SH-SY5Y (cell line): ENCODE measurements at regions not wholly inside any gene's neighbourhood (a gene's known extent, or its start where the extent isn't known, plus 50 kb on each side); places are given as distances from the start of the nearest gene placed in this dataset.

ENCODE experiments used
- GATA2 ChIP-seq: IDR thresholded peaks from 2 replicates; pipeline ENCODE4 v1.6.1; 2011; ENCODE audit warnings: mild to moderate bottlenecking, low read depth, low read length
- GATA3 ChIP-seq: IDR thresholded peaks from 2 replicates; pipeline ENCODE4 v1.6.1; 2011; ENCODE audit warnings: low read depth, mild to moderate bottlenecking, low read length, moderate library complexity

DNA sequence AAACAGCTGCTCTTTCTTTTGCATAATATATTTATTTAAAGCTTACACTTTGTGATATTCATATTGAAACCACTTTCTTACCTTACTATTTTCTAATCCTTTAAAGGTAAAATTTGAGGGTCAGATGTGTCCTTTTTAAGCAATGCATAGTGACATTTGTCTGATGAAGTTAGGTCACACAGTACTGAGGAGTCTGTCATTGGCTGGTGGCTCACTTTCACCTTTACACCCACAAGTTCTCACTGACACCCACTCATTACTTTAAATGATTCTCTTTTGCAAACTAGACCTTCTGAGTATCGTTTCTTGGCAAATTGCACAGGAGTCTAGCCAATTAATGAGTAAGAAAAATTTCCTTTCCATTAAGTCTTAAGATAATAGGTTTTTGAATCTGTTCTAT is 758.3 kb upstream of the ARPP21 start:
- no peak for TF ChIP-seq GATA3
- no peak for TF ChIP-seq GATA2

DNA sequence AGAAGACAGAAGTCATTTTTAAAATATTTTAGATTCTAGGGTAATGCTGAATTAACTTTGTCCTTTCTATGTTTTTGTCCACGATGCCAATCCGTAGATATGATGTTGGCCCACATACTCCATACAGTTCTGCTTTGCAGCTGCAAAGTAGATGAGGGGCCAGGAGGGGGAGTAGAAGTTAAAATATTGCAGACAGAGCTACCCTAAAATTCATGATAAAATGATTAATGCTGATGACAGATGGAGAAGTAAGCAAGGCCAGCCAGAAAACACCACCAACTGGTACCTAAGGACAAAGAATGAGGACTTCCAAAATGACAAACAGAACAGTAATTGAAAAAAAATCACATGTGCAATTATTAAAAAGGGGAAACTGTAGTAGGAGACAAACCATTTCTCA is 756.6 kb upstream of the ARPP21 start:
- TF ChIP-seq GATA2 (no peak), GATA3 (no peak)

DNA sequence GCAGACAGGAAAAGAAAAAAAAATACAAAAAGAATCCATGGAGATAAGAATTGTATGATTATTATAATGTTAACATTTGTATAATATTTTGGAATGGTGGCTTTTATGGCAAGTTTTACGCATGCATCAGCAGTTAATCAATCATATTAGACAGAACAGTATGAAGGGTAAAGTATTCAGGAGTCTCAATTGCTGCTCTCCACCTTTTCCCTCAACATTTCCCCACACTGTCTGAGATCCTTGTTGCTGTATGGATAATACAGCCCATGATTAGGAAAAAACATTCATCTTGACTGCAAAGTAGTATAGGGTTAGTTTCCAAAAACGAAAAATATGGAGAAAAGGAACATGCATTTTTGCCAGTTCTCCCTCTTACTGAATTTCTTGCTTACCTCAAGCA is 755.3 kb upstream of the ARPP21 start:
- no peak for TF ChIP-seq GATA2
- no peak for TF ChIP-seq GATA3

DNA sequence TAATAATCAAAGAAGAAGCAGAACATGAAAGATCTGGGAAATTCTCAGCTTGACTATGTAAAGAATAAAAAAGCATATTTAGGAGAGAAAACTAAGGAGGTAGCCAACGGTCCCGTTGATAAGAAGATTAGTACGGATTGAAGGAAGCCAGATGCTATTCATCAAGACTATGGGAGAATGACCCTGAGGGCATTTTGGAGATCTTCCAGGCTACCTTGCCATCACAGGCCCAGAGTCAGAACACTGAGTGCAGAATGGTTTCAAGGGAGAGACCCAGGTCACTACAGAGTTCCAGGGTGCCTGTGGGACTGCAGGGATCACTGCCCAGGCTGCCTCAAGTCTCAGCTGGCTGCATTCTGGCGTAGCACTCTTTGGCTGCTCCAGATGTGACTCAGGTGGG is 752.9 kb upstream of the ARPP21 start:
- TF ChIP-seq GATA2 (0 out of 2 replicates have a peak, but pooled peaks have one; percentile 33), GATA3 (no peak)

DNA sequence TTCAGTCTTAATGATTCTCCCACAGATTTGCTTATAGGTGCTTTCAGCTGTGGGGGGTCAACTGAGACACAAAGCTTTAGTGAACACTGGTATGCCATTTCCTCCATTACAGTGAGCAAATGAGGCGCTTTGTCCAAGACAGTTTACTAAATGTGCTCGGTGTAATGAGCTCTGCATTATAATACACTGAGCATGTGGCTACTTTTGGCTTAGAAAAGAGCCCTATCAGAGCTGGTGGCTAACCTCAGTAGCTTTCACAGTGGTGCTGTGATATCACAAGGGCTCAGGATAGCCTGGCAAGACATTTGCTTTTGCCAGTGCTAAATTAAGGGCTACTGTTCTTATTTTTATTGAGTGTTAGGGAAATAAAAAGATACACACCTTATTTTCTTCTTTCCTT is 749.7 kb upstream of the ARPP21 start:
- TF ChIP-seq GATA3, result no peak
- TF ChIP-seq GATA2, result no peak

DNA sequence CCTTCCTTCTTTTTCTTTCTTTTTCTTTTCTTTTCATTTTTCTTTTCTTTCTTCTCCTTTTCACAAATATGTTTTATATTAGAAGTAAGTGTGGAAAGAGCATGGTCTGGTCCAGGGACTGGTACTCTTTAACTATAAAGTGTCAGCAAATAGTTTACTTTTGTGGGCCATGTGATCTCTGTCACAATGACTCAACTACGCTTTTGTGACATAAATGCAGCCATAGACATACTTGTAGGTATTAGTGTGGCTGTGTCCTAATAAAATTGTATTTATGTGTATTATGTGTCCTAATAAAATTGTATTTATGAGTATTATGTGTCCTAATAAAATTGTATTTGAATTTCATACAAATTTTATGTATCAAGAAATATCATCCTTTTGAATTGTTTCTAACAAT is 749.1 kb upstream of the ARPP21 start:
- TF ChIP-seq GATA3 (no peak), GATA2 (no peak)

DNA sequence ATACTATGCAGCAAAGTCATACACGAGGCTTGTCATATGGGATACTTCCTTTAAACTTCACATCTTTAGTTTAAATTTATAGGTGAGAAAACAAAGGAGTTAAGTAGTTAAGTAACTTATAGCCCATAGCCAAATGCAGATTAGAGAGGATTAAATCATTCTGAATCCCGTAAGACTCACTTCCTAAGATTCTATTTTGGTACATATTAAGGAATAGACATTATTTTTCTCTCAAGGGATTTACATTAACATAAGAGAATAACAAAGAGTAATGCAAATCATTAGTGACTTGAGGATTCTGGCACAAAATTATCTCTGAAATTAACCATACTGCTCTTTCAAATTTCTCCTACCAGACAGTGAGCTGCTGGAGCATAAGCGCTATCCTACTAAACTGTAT is 747.4 kb upstream of the ARPP21 start:
- TF ChIP-seq GATA2 (no peak), GATA3 (no peak)

DNA sequence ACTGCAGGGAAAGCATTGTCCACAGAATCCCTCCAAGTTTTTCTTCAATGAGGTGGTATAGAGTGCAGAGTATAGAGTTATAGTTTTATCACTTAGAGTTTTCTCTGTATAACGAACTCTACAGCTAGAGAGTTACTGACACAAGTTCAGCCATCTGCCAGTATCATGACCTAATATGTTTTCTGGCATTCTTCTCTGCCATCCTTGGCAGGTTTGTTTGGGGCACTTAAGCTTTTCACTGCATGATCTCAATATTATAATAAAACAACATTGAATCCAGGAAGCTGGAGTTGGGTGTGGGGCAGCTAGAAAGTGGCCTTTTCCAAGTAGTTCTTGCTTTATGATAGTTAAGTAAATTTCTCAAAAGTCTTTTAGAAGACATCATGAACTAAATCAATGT is 743.5 kb upstream of the ARPP21 start:
- TF ChIP-seq GATA3 (no peak), GATA2 (no peak)

DNA sequence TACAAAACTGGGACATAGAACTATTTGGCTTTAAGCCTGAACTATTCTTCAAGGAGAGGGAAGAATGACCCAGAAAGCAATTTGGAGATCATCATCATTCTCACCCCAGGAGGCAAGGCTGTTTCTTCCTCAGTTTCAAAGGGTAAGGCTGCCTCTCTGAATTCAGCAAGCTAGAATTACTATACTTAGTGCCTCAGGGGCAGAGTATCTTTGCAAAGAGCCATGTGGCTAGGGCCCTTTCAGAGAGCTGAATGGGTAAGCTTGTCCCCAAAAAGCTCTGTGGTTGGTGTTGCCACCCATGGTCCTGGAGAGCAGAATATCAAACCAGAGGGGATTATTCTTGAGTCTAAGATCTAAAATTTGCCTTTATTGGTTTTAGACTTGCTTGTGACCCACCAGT is 720.3 kb upstream of the ARPP21 start:
- no peak for TF ChIP-seq GATA2
- TF ChIP-seq GATA3, result no peak

DNA sequence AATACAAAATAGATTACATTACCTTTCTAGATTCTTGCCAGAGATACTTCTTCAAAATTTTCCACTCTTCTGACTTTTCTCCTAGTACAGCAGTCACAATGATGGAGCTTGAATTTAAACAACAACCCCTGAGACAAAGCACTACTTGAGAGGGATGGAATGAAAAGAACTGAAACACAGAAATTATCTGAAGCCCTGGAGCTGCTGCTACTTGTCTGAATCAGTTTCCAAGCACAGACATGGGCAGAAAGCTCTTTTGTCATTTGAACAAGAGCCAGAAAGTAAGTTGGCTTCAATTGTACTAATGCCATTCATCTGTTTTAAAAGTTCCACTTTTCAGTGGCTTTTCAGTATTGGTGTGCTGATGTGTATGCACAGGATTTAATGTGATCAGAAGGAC is 718.5 kb upstream of the ARPP21 start:
- TF ChIP-seq GATA3 (no peak), GATA2 (no peak)

DNA sequence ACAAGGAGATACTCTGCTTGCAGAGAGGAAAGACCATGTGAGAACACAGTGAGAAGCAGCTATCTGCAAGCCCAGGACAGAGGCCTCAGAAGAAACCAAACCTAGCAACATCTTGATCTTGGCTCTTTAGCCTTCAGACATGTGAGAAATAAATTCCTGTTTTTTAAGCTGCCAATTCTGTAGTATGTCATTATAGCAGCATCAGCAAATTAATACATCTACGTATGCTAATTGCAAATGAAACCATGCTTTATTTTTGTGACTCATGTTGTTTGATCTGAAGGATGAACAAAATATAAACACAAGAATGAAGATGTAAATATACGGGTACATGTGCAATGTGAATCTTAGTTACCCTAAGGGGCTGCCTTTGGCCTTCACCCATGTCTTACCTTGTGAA is 714.4 kb upstream of the ARPP21 start:
- TF ChIP-seq GATA3 (no peak), GATA2 (no peak)

DNA sequence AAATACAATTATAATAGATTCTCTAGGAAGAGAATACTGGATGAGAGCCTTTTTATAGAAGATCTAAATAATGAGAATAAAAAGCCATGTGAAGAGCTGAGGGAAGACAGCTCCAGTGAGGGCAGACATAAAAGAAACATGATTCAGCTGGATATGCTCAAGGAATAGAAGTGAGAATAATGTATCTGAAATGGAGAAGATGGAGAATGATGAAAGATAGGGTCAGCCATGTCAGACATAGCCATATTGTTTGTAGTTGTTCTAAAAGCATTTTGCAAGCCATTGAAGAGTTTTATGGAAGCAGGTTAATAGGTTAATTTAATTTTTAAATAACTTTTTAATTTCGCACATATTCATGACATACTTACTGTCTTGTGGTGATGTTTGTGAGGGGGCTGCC is 713.5 kb upstream of the ARPP21 start:
- TF ChIP-seq GATA2 (no peak), GATA3 (no peak)

DNA sequence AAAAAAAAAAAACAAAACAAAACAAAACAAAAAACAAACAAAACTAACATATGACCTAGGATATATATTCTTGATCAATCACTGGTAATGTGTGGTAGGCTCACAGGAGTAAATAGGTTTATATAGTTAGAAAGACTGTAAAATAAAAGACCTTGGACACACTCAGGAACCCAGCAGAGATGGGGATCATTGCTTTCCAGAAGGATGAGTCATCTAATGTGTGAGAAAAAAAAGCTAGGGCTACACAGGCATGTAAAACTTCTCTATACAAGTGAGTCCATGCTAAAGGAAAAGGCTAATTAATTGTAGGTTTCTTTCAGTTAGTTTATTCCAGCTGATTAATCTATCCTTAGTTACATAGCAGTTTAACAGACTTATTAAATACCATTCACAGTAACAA is 710.3 kb upstream of the ARPP21 start:
- TF ChIP-seq GATA2 (no peak), GATA3 (no peak)

DNA sequence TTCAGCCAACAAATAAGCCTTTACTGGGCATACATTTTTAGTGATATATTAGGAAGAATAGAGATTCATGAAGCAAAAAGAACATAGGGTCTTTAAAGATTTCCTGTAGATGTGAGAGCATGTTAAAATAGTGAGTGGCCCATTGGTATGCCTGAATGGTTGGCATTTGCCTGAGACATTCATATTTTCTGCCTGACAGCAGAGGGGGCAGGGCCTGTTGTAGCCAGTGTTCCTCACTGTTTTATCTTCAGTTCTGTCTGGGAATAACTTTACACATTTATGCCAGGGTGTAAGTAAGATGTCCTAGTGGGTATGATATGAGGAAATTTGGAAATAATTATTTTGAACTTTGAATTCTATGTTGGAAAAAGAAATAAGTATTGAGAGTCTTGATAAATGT is 704.7 kb upstream of the ARPP21 start:
- TF ChIP-seq GATA2 (no peak), GATA3 (no peak)

DNA sequence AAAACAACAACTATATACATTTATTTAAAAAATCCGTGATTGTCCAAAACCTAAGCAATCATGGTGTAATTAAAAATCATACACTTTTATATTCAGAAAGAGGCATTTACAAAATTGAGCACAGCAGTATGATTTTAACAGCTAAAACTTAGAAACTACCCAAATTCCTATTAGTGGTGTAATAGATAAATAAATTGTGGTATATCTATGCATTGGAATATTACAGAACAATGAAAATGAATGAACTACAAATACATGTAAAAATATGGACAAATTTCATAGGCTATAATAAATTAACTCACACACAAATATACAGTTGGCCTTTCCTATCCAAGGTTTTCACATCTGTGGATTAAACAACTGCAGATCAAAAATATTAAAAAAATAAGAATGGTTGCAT is 700.5 kb upstream of the ARPP21 start:
- no peak for TF ChIP-seq GATA3
- no peak for TF ChIP-seq GATA2

DNA sequence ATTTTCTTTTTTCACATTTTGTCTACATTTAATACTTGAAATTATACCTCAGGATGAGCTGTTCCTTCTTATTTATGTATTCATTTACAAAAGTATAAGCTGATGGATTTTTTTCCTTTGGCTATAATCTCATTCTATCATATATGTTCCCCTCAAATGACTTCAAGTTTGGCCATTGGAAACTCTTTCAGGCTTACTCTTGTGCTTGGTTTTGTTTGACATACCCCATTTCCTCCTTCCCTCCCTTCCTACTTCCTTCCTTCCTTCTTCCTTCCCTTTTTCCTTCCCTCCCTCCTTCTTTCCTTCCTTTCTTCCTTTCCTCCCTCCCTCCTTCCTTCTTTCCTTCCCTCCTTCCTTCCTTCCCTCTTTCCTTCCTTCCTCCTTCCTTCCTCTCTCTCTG is 697.1 kb upstream of the ARPP21 start:
- no peak for TF ChIP-seq GATA2
- no peak for TF ChIP-seq GATA3

DNA sequence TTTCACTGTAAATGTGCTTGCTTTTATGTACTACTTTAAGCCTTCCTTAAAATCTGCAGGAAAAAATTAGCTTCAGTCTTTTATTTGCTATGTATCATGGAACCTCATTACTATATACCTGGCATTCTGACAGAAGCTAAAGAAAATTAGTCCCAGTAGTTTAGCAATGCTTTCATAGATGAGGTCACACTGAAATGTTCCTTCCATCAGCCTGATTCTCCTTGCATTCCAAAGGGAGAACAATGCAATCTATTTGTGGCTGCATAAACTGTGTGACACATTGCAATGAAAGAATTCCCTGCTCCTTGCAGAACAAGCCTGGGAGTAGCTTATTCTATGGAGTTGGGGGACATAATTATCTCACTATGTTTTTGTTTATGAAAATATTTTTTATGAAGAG is 691.5 kb upstream of the ARPP21 start:
- no peak for TF ChIP-seq GATA3
- no peak for TF ChIP-seq GATA2

DNA sequence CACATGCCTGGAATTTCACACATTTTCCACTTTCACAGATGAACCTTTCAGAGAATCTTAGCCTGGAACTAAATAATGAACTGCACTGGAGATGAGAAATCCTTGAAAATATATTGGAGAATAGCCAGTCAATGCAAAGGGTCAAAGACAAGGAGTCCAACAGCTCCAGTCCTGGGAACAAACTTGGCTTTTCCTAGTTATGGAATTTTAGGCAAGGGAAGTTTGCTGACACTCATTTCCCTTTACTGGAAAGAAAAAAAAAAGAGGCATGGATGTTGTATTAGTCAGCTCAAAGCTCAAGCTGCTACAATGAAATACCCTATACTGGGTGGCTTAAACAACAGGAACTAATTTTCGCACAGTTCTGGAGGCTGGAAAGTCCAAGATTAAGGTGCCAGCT is 690.8 kb upstream of the ARPP21 start:
- no peak for TF ChIP-seq GATA2
- no peak for TF ChIP-seq GATA3
